HepG2 (cell line): ENCODE measurements at regions not wholly inside any gene's neighbourhood (a gene's known extent, or its start where the extent isn't known, plus 50 kb on each side); places are given as distances from the start of the nearest gene placed in this dataset.

ENCODE experiments used
- AHR ChIP-seq: IDR thresholded peaks from 2 replicates; pipeline ENCODE4 v1.6.1; 2018; ENCODE audit warnings: missing genetic modification reagents, missing compliant biosample characterization
- DDIT3 ChIP-seq: sonication (generic); formaldehyde crosslinking; IDR thresholded peaks from 2 replicates; pipeline ENCODE4 v1.4.0; 2020; ENCODE audit warnings: mild to moderate bottlenecking, missing genetic modification reagents
- DR1 ChIP-seq: sonication (generic); formaldehyde crosslinking; IDR thresholded peaks from 2 replicates; pipeline ENCODE4 v1.8.0; 2021; ENCODE audit warnings: mild to moderate bottlenecking, missing genetic modification reagents, inconsistent platforms
- SOX6 ChIP-seq, 2 experiments: fragments of 450-650 bp in 1 of 2; sonication (generic) in 1 of 2; formaldehyde crosslinking in 1 of 2; IDR thresholded peaks; 2 replicates each; pipeline versions ENCODE4 v1.4.0 to v1.6.1; 2017 to 2020; ENCODE audit warnings: antibody characterized with exemption in 1 of 2, mild to moderate bottlenecking in 1 of 2, missing genetic modification reagents in 1 of 2
- ZNF138 ChIP-seq: sonication (generic); formaldehyde crosslinking; IDR thresholded peaks from 2 replicates; pipeline ENCODE4 v1.5.0; 2020; ENCODE audit warnings: mild to moderate bottlenecking, low read depth, missing genetic modification reagents
- ZNF318 ChIP-seq: sonication (generic); formaldehyde crosslinking; IDR thresholded peaks from 2 replicates; pipeline ENCODE4 v1.4.0; 2020; ENCODE audit warnings: mild to moderate bottlenecking, missing genetic modification reagents
- ZNF34 ChIP-seq: sonication (generic); formaldehyde crosslinking; IDR thresholded peaks from 2 replicates; pipeline ENCODE4 v1.4.0; 2020; ENCODE audit warnings: mild to moderate bottlenecking, missing genetic modification reagents, borderline replicate concordance
- ZNF570 ChIP-seq: sonication (generic); formaldehyde crosslinking; IDR thresholded peaks from 2 replicates; pipeline ENCODE4 v1.4.0; 2020; ENCODE audit warnings: mild to moderate bottlenecking, missing genetic modification reagents, borderline replicate concordance
- ZNF761 ChIP-seq: sonication (generic); formaldehyde crosslinking; conservative IDR thresholded peaks from 2 replicates; pipeline ENCODE4 v1.4.0; 2020; ENCODE audit warnings: mild to moderate bottlenecking, missing genetic modification reagents
- TF ChIP-seq, protein P1 (sequence below): sonication (generic); formaldehyde crosslinking; IDR thresholded peaks from 2 replicates; pipeline ENCODE4 v1.5.0; 2020; ENCODE audit warnings: mild to moderate bottlenecking, missing genetic modification reagents, borderline replicate concordance

DNA sequence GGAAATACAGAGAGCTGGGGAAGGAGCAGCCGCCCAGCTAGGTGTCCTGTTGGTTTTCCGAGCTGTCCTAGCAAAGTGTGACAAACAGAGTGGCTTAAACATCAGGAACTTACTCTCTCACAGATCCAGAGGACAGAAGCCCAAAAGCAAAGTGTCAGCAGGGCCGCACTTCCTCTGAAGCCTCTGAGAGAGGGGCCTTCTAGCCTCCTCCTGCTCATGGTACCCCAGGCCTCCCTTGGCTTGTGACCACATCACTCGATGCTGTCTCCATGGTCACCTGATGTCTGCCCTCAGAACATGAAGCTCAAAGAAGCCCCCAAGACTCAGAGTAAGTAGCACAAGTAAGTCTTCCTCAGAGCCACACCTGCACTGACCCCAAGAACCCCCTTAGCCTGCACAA is 650.5 kb upstream of the ID2 start (continued):
- TF ChIP-seq ZNF318 (CRISPR knock-in tag): no peak
- TF ChIP-seq DDIT3 (CRISPR knock-in tag): no peak
- TF ChIP-seq ZNF570 (CRISPR knock-in tag): no peak
- no peak for TF ChIP-seq ZNF34 (CRISPR knock-in tag)
- TF ChIP-seq AHR (CRISPR knock-in tag): no peak
- TF ChIP-seq ZNF138: no peak
- TF ChIP-seq SOX6 (IDR thresholded peaks at IDR 0.05): no peak
- no peak for TF ChIP-seq SOX6 (CRISPR knock-in tag; IDR thresholded peaks at IDR 0.05)
- no peak for TF ChIP-seq ZNF761 (CRISPR knock-in tag)
- TF ChIP-seq, protein P1, sequence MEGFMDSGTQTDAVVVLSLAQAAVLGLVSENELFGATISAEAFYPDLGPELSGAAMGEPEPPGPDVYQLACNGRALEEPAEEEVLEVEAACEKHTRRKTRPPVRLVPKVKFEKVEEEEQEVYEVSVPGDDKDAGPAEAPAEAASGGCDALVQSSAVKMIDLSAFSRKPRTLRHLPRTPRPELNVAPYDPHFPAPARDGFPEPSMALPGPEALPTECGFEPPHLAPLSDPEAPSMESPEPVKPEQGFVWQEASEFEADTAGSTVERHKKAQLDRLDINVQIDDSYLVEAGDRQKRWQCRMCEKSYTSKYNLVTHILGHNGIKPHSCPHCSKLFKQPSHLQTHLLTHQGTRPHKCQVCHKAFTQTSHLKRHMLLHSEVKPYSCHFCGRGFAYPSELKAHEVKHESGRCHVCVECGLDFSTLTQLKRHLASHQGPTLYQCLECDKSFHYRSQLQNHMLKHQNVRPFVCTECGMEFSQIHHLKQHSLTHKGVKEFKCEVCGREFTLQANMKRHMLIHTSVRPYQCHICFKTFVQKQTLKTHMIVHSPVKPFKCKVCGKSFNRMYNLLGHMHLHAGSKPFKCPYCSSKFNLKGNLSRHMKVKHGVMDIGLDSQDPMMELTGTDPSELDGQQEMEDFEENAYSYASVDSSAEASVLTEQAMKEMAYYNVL: no peak
- TF ChIP-seq DR1 (CRISPR knock-in tag): no peak
